ENCODE measurements at regions not wholly inside any gene's neighbourhood (a gene's known extent, or its start where the extent isn't known, plus 50 kb on each side); places are given as distances from the start of the nearest gene placed in this dataset.

DNA sequence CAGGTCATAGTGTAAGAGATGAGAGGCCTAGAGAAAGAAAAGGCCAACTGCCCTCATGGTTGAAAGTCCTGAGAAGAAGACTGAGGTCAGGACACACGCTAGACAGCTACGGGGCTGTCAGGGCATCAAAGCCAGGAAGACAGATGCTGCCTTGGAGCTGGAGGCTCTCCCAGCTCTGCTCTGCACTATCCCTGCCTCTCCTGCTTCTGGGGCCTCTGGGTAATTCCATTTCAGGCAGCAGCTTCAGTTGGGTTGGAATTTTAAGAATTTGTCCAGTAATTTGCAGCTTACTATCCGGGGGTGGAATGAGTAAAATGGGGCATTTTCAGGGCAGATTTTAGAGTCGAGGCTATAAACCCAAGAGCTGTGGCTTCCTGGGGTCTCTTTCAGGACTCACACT, 76.2 kb upstream of the CTAGE1 start:
- no peak for DNase-seq (ENCODE audit: low read depth, low spot score)
- POLR2A ChIA-PET = interaction anchor here (1.1 kb wide), 1 partner anchor 27 kb away, joined by 3 read pairs; no protein-coding TSS in a partner anchor
- H3K9me3 ChIP-seq (ENCODE audit: control insufficient read depth, insufficient read depth, low read length) = no peaks in the 10 kb centered on the region
- H3K4me3 ChIP-seq (ENCODE audit: low read depth, low read length) = no peak overlapping the region
- H3K27ac ChIP-seq (ENCODE audit: low read depth, low read length) = peak overlapping the region; percentile 47
- TF ChIP-seq, protein P1, sequence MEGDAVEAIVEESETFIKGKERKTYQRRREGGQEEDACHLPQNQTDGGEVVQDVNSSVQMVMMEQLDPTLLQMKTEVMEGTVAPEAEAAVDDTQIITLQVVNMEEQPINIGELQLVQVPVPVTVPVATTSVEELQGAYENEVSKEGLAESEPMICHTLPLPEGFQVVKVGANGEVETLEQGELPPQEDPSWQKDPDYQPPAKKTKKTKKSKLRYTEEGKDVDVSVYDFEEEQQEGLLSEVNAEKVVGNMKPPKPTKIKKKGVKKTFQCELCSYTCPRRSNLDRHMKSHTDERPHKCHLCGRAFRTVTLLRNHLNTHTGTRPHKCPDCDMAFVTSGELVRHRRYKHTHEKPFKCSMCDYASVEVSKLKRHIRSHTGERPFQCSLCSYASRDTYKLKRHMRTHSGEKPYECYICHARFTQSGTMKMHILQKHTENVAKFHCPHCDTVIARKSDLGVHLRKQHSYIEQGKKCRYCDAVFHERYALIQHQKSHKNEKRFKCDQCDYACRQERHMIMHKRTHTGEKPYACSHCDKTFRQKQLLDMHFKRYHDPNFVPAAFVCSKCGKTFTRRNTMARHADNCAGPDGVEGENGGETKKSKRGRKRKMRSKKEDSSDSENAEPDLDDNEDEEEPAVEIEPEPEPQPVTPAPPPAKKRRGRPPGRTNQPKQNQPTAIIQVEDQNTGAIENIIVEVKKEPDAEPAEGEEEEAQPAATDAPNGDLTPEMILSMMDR (IDR thresholded peaks at IDR 0.05; ENCODE audit: low read depth, low read length) = no peak
- CTCF ChIA-PET = no interaction called here
- H3K27me3 ChIP-seq (ENCODE audit: control insufficient read depth, insufficient read depth, low read length) = no peaks in the 10 kb centered on the region

DNA sequence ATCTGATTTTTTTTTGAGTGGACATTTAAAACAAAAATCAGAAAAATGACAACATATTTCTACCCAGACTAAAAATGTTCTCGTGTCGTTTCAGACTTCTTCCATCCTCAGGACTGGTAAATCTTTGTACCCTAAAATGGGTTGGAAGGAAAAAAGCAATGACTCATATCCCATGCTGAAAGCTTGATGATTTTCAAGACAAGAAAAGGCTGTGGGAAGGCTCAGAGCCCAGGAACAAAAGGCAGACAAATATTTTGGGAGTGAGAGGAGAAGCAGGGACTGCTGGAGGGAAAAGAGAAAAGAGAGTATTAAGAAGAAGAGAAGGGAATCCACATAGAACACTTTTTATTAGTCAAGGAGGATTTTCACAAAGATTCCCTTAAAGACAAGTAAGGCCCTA, 77.1 kb upstream of the CTAGE1 start:
- Histone ChIP-seq H3K9me3 (ENCODE audit: control insufficient read depth, insufficient read depth, low read length) (no peaks in the 10 kb centered on the region), H3K27ac (ENCODE audit: low read depth, low read length) (no peak overlapping the region), H3K27me3 (ENCODE audit: control insufficient read depth, insufficient read depth, low read length) (no peaks in the 10 kb centered on the region), H3K4me3 (ENCODE audit: low read depth, low read length) (no peak overlapping the region)
- CTCF ChIA-PET = interaction anchor here (0.5 kb wide), 1 partner anchor 689 kb away, joined by 6 read pairs; no protein-coding TSS in a partner anchor
- TF ChIP-seq, protein P1 (IDR thresholded peaks at IDR 0.05; ENCODE audit: low read depth, low read length) = no peak
- POLR2A ChIA-PET = interaction anchor here (1.1 kb wide), 1 partner anchor 28 kb away, joined by 3 read pairs; no protein-coding TSS in a partner anchor
- DNase-seq (ENCODE audit: low read depth, low spot score) = no peak

DNA sequence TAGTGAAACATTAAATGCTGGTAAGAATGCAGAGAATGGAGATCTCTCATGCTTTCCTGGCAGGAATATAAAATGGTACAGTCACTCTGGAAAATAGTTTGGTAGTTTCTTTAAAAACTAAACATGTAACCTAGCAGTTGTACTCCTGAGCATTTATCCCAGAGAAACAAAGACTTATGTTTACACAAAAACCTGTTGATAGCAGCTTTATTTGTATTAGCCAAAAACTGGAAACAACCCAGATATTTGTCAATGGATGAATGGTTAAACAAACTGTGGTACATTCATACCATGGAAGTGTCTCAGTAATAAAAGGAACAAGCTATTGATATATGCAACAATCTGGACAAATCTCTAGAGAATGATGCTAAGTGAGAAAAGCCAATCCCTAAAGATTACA, 81.7 kb upstream of the CTAGE1 start:
- CTCF ChIA-PET = no interaction called here
- H3K27ac ChIP-seq (ENCODE audit: low read depth, low read length) = no peak overlapping the region
- no peaks in the 10 kb centered on the region for H3K9me3 ChIP-seq (ENCODE audit: control insufficient read depth, insufficient read depth, low read length)
- H3K27me3 ChIP-seq (ENCODE audit: control insufficient read depth, insufficient read depth, low read length) = no peaks in the 10 kb centered on the region
- POLR2A ChIA-PET = interaction anchor here (0.5 kb wide), 1 partner anchor 23 kb away, joined by 3 read pairs; no protein-coding TSS in a partner anchor
- no peak overlapping the region for H3K4me3 ChIP-seq (ENCODE audit: low read depth, low read length)
- no peak for DNase-seq (ENCODE audit: low read depth, low spot score)
- TF ChIP-seq, protein P1 (IDR thresholded peaks at IDR 0.05; ENCODE audit: low read depth, low read length) = no peak

DNA sequence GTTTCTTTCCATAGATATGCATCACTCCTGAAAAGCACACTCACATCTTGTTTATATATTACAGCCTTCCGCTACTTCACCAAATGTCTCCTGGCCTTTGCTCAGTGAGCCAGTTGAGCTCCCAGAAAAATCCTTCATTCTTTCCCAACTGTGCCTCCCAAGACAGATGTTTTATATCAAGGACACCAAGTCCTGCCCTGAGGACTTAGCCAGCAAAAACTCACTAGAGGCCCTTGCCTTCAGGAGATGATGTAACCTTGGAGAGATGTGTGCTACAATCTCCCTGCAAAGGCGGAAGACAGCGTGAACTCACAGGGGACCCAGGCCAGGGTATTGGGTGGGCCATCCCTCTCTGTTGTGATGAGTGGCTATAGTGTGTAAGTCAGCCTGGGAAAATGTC, 86.1 kb upstream of the CTAGE1 start:
- no peaks in the 10 kb centered on the region for H3K9me3 ChIP-seq (ENCODE audit: control insufficient read depth, insufficient read depth, low read length)
- no peaks in the 10 kb centered on the region for H3K27me3 ChIP-seq (ENCODE audit: control insufficient read depth, insufficient read depth, low read length)
- CTCF ChIA-PET = interaction anchor here (0.6 to 1.4 kb wide), 3 partner anchors 12 to 546 kb away, joined by 3 to 4 read pairs (median 3); no protein-coding TSS in a partner anchor
- H3K27ac ChIP-seq (ENCODE audit: low read depth, low read length) = peak overlapping the region; percentile 84
- peak; percentile 96 for DNase-seq (ENCODE audit: low read depth, low spot score)
- POLR2A ChIA-PET = interaction anchor here (0.5 to 1.4 kb wide), 10 partner anchors 17 to 1490 kb away, joined by 3 to 12 read pairs (median 4); no protein-coding TSS in a partner anchor
- H3K4me3 ChIP-seq (ENCODE audit: low read depth, low read length) = no peak overlapping the region
- TF ChIP-seq, protein P1 (IDR thresholded peaks at IDR 0.05; ENCODE audit: low read depth, low read length) = no peak

DNA sequence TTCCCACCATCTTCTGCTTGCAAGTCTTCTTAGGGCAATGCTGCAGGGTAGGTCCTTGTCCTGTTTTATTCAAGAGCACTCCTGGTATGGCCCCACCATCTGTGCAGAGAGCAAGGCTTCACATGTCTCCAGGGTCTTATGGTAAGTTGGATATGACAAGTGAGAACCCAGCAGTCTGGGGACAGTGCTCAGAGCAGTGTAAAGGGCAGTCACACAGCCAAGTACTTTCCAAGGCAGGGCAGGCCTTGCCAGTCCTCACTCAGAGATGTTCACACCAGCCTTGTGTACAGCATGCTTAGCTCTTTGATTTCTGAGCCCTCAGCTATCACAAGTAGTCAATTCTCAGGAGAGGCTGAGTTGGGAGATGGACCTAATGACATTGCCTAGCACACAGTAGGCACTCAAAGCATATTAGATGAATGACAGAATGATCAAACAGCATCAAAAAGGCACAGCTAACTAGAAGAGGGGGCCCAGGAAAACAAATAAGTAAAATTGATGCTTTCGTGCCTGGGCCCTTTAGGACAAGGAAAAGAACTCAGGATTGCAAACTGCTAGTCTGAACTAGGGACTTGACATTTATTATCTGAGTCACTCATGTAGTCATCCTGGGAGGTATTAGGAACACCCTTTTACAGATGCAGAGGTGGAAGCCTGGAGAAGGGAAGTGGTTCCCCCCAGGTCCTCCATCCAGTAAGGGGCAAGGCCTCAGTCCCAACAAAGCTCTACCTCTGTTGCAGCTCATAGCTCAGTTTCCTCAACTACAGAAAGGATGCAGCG, 86.7 kb upstream of the CTAGE1 start:
- Histone ChIP-seq H3K9me3 (ENCODE audit: control insufficient read depth, insufficient read depth, low read length) (no peaks in the 10 kb centered on the region), H3K27ac (ENCODE audit: low read depth, low read length) (peak overlapping the region; percentile 84), H3K27me3 (ENCODE audit: control insufficient read depth, insufficient read depth, low read length) (no peaks in the 10 kb centered on the region), H3K4me3 (ENCODE audit: low read depth, low read length) (no peak overlapping the region)
- POLR2A ChIA-PET = interaction anchor here (0.6 to 1.4 kb wide), 6 partner anchors 33 to 1489 kb away, joined by 3 to 12 read pairs (median 5); no protein-coding TSS in a partner anchor
- TF ChIP-seq, protein P1 (IDR thresholded peaks at IDR 0.05; ENCODE audit: low read depth, low read length) = no peak
- CTCF ChIA-PET = interaction anchor here (0.6 to 1.4 kb wide), 3 partner anchors 12 to 546 kb away, joined by 3 to 4 read pairs (median 3); no protein-coding TSS in a partner anchor
- DNase-seq (ENCODE audit: low read depth, low spot score) = no peak

All from AG04450 (cell line).